ENCODE measurements at regions not wholly inside any gene's neighbourhood (a gene's known extent, or its start where the extent isn't known, plus 50 kb on each side); places are given as distances from the start of the nearest gene placed in this dataset.

DNA sequence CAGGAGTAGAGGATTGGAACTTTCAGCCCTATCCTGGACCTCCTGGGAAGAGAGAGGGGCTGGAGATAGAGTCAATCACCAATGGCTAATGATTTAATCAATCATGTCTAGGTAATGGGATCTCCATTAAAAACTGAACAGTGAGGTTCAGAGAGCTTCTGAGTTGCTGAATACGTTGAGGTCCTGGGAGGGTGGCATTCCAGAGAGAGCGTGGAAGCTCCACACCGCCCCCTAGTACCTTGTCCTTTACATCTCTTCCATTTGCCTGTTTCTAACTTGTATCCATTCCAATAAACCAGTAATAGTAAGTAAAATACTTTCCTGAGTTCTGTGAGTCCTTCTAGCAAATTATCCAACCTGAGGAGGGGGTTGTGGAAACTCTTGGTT is 101.7 kb downstream of the B3GNT2 start:
- H3K27me3 ChIP-seq (ENCODE audit: insufficient read depth, low read length), result no peaks in the 10 kb centered on the region
- TF ChIP-seq, protein P1, sequence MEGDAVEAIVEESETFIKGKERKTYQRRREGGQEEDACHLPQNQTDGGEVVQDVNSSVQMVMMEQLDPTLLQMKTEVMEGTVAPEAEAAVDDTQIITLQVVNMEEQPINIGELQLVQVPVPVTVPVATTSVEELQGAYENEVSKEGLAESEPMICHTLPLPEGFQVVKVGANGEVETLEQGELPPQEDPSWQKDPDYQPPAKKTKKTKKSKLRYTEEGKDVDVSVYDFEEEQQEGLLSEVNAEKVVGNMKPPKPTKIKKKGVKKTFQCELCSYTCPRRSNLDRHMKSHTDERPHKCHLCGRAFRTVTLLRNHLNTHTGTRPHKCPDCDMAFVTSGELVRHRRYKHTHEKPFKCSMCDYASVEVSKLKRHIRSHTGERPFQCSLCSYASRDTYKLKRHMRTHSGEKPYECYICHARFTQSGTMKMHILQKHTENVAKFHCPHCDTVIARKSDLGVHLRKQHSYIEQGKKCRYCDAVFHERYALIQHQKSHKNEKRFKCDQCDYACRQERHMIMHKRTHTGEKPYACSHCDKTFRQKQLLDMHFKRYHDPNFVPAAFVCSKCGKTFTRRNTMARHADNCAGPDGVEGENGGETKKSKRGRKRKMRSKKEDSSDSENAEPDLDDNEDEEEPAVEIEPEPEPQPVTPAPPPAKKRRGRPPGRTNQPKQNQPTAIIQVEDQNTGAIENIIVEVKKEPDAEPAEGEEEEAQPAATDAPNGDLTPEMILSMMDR (IDR thresholded peaks at IDR 0.05; ENCODE audit: insufficient read depth, low read depth, low read length), result no peak
- no peak for TF ChIP-seq EZH2 (IDR thresholded peaks at IDR 0.05; ENCODE audit: insufficient read depth, low read length)
- DNase-seq (ENCODE audit: low read depth) (no peak), FAIRE-seq (no peak)
- H2AFZ ChIP-seq (ENCODE audit: low read depth, low read length), result no peak overlapping the region
- H3K27ac ChIP-seq (ENCODE audit: low read depth, low read length), result no peak overlapping the region
- H3K36me3 Mint-ChIP-seq (ENCODE audit: low read depth, unreplicated experiment), result no peaks in the 10 kb centered on the region
- H3K9me3 ChIP-seq (ENCODE audit: insufficient read depth, low read depth, low read length), result no peaks in the 10 kb centered on the region
- H3K36me3 ChIP-seq (ENCODE audit: insufficient read depth, low read length), result no peaks in the 10 kb centered on the region
- peaks cover 5% of the 10 kb centered on the region for H3K4me1 Mint-ChIP-seq (ENCODE audit: low read depth, unreplicated experiment)
- H3K4me3 Mint-ChIP-seq (ENCODE audit: unreplicated experiment), result no peak overlapping the region
- no peak overlapping the region for H3K27ac Mint-ChIP-seq (ENCODE audit: unreplicated experiment)
- H3K9ac ChIP-seq (ENCODE audit: low read length), result no peak overlapping the region
- H4K20me1 ChIP-seq (ENCODE audit: insufficient read depth, low read length), result no peaks in the 10 kb centered on the region
- H3K4me3 ChIP-seq (ENCODE audit: insufficient read depth, low read depth, low read length), result no peak overlapping the region
- H3K4me1 ChIP-seq (ENCODE audit: insufficient read depth, low read length), result peaks cover 10% of the 10 kb centered on the region
- H3K4me2 ChIP-seq (ENCODE audit: low read length), result no peak overlapping the region
- H3K9me3 Mint-ChIP-seq (ENCODE audit: unreplicated experiment), result no peaks in the 10 kb centered on the region
- H3K27me3 Mint-ChIP-seq (ENCODE audit: low read depth, unreplicated experiment), result peaks cover 2% of the 10 kb centered on the region
- H3K79me2 ChIP-seq (ENCODE audit: insufficient read depth, low read length), result no peaks in the 10 kb centered on the region

DNA sequence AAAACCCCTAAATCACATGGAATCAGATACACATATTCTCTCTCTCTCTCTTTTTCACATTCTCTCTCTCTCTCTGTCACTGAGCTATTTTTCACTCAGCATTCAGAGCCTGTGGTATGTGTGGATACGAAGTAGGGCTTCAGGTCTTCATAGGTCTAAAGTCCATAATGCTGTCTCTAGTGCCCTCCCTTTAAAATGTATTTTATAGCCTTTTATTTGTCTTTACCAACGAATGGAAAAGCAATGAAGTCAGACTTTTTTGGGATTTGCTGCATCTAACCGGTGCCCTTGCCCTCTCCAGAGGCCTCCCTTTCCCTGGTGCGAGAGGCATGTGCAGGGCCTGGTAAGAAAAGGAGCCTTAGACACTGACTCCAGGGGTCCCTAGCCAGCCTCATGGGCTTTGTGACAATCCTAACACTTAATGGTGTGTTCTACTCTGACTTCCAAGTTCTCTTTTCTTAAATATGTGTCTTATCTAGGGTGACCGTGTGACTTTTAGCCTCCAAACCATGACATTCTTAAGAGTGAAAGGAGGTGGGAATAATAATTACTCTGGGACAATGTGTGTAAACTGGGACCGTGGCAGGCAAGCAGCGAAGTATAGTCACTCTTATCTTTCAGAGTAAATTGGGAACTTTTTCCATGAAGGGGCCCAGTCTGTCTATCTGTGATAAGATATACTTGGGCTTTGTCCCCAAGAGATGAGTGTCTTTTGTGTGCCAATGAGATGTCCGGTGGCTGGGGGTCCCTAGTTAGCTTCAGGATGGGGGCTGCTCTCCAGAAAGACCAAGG is 101.1 kb downstream of the B3GNT2 start:
- Histone ChIP-seq H2AFZ (ENCODE audit: low read depth, low read length) (no peak overlapping the region), H3K9ac (ENCODE audit: low read length) (no peak overlapping the region), H3K27me3 (ENCODE audit: insufficient read depth, low read length) (no peaks in the 10 kb centered on the region), H3K4me1 (ENCODE audit: insufficient read depth, low read length) (peaks cover 10% of the 10 kb centered on the region), H3K36me3 (ENCODE audit: insufficient read depth, low read length) (no peaks in the 10 kb centered on the region), H3K4me2 (ENCODE audit: low read length) (no peak overlapping the region), H3K4me3 (ENCODE audit: insufficient read depth, low read depth, low read length) (no peak overlapping the region), H3K9me3 (ENCODE audit: insufficient read depth, low read depth, low read length) (no peaks in the 10 kb centered on the region), H4K20me1 (ENCODE audit: insufficient read depth, low read length) (no peaks in the 10 kb centered on the region), H3K79me2 (ENCODE audit: insufficient read depth, low read length) (no peaks in the 10 kb centered on the region), H3K27ac (ENCODE audit: low read depth, low read length) (no peak overlapping the region)
- Mint-ChIP-seq H3K9me3 (ENCODE audit: unreplicated experiment) (no peaks in the 10 kb centered on the region), H3K36me3 (ENCODE audit: low read depth, unreplicated experiment) (no peaks in the 10 kb centered on the region), H3K27ac (ENCODE audit: unreplicated experiment) (no peak overlapping the region), H3K4me1 (ENCODE audit: low read depth, unreplicated experiment) (peaks cover 5% of the 10 kb centered on the region), H3K4me3 (ENCODE audit: unreplicated experiment) (no peak overlapping the region), H3K27me3 (ENCODE audit: low read depth, unreplicated experiment) (peaks cover 4% of the 10 kb centered on the region)
- no peak for DNase-seq (ENCODE audit: low read depth)
- TF ChIP-seq, protein P1 (IDR thresholded peaks at IDR 0.05; ENCODE audit: insufficient read depth, low read depth, low read length), result no peak
- TF ChIP-seq EZH2 (IDR thresholded peaks at IDR 0.05; ENCODE audit: insufficient read depth, low read length), result no peak
- FAIRE-seq, result no peak
